Keratinocyte (primary cell): ENCODE measurements at regions not wholly inside any gene's neighbourhood (a gene's known extent, or its start where the extent isn't known, plus 50 kb on each side); places are given as distances from the start of the nearest gene placed in this dataset.

Experiments used
- EZH2 ChIP-seq: IDR thresholded peaks from one replicate; pipeline ENCODE4 v1.6.1; 2012; ENCODE audit warnings: inconsistent platforms, mild to moderate bottlenecking, low read length, moderate library complexity
- TF ChIP-seq, protein P1 (sequence below), 3 experiments: IDR thresholded peaks in 1 of 3; conservative IDR thresholded peaks in 1 of 3; optimal IDR thresholded peaks in 1 of 3; 2 replicates in 2 of 3; 3 replicates in 1 of 3; pipeline versions ENCODE3 to v1.5.1; 2011; ENCODE audit warnings: low read length in 3 of 3, mild to moderate bottlenecking in 3 of 3, moderate library complexity in 2 of 3, control low read depth in 1 of 3, inconsistent platforms in 1 of 3; ENCODE audit not compliant: insufficient read depth in 2 of 3; ENCODE audit errors: extremely low read depth in 1 of 3

DNA sequence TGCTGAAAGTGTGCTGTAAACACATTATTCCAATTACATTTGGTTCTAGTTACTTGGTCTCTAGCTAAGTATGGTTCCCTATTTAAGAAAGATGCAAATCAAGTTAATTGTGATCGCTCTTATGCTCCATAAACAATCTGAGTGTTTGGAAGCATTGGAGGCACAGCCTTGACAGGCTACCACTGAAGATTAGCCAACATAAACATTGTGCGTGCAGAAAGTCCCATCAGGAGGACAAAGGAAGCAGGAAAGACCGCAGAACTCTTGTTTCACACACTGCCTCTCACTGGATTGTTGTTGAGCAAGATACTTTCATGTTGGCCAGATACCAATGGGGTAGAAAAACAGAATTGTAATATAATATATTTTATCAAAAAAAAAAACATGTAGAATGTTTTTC is 814.4 kb downstream of the EFNB2 start:
- TF ChIP-seq EZH2 = no peak
- TF ChIP-seq, protein P1, sequence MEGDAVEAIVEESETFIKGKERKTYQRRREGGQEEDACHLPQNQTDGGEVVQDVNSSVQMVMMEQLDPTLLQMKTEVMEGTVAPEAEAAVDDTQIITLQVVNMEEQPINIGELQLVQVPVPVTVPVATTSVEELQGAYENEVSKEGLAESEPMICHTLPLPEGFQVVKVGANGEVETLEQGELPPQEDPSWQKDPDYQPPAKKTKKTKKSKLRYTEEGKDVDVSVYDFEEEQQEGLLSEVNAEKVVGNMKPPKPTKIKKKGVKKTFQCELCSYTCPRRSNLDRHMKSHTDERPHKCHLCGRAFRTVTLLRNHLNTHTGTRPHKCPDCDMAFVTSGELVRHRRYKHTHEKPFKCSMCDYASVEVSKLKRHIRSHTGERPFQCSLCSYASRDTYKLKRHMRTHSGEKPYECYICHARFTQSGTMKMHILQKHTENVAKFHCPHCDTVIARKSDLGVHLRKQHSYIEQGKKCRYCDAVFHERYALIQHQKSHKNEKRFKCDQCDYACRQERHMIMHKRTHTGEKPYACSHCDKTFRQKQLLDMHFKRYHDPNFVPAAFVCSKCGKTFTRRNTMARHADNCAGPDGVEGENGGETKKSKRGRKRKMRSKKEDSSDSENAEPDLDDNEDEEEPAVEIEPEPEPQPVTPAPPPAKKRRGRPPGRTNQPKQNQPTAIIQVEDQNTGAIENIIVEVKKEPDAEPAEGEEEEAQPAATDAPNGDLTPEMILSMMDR (optimal IDR thresholded peaks at IDR 0.05 in 1 of 3, IDR thresholded peaks at IDR 0.05 in 1 of 3, conservative IDR thresholded peaks at IDR 0.05 in 1 of 3; ENCODE audit: extremely low read depth in 1 of 3, insufficient read depth in 2 of 3, low read length in 3 of 3) = no peak
